Coronary artery (tissue), 2 donors: ENCODE measurements at regions not wholly inside any gene's neighbourhood (a gene's known extent, or its start where the extent isn't known, plus 50 kb on each side); places are given as distances from the start of the nearest gene placed in this dataset.

Experiments
- DNase-seq: peaks from one replicate; pipeline ENCODE4 v3.0.0-alpha.2; 2017; ENCODE audit warnings: low spot score
- H3K27ac ChIP-seq, 2 donors: fragments of 200-600 bp; sonication (generic); one replicate each; pipeline ENCODE4 v1.5.1; 2016 to 2019
- H3K4me3 ChIP-seq: fragments of 200-600 bp; sonication (generic); 2 replicates; pipeline ENCODE4 v1.5.1; 2016; ENCODE audit warnings: mild to moderate bottlenecking, moderate library complexity
- CTCF ChIP-seq: fragments of 200-600 bp; sonication (generic); IDR thresholded peaks from one replicate; pipeline ENCODE4 v1.5.1; 2019; ENCODE audit warnings: antibody characterized with exemption

GRCh38 chr1:78369546-78369945 lies 121.2 kb upstream of the PTGFR start:
- H3K4me3 ChIP-seq: no peak overlapping the region
- no peak overlapping the region for H3K27ac ChIP-seq
- no peak for TF ChIP-seq CTCF
- DNase-seq: no peak

- H3K4me3 ChIP-seq: no peak overlapping the region
- H3K27ac ChIP-seq: no peak overlapping the region
- no peak for TF ChIP-seq CTCF
- no peak for DNase-seq
Observed at GRCh38 chr1:78370356-78370755, 120.4 kb upstream of the PTGFR start.

GRCh38 chr1:78370779-78371482 lies 119.8 kb upstream of the PTGFR start:
- DNase-seq: no peak
- Histone ChIP-seq H3K4me3 (no peak overlapping the region), H3K27ac (no peak overlapping the region)
- TF ChIP-seq CTCF: no peak

- TF ChIP-seq CTCF: no peak
- H3K4me3 ChIP-seq: no peak overlapping the region
- no peak overlapping the region for H3K27ac ChIP-seq
- DNase-seq: no peak
Observed at GRCh38 chr1:78373676-78374075, 117.1 kb upstream of the PTGFR start.

GRCh38 chr1:78375996-78376395 lies 114.8 kb upstream of the PTGFR start:
- no peak for TF ChIP-seq CTCF
- Histone ChIP-seq H3K4me3 (no peak overlapping the region), H3K27ac (no peak overlapping the region)
- DNase-seq: no peak

GRCh38 chr1:78377356-78377928 lies 113.3 kb upstream of the PTGFR start:
- H3K4me3 ChIP-seq: no peak overlapping the region
- no peak for TF ChIP-seq CTCF
- no peak for DNase-seq
- no peak overlapping the region for H3K27ac ChIP-seq

- H3K4me3 ChIP-seq: no peak overlapping the region
- TF ChIP-seq CTCF: no peak
- DNase-seq: no peak
- no peak overlapping the region for H3K27ac ChIP-seq
Observed at GRCh38 chr1:78383923-78384322, 106.9 kb upstream of the PTGFR start.
